ENCODE measurements at regions not wholly inside any gene's neighbourhood (a gene's known extent, or its start where the extent isn't known, plus 50 kb on each side); places are given as distances from the start of the nearest gene placed in this dataset.

- FAIRE-seq (no peak), DNase-seq (ENCODE audit: low read depth, low spot score) (no peak)
- Histone ChIP-seq H3K4me2 (ENCODE audit: insufficient read depth, low read length) (no peak overlapping the region), H3K9me1 (replicated peaks; ENCODE audit: control insufficient read depth, extremely low read depth, insufficient read depth, low read length) (no peaks in the 10 kb centered on the region), H3K36me3 (ENCODE audit: control insufficient read depth in 2 of 2, extremely low read depth in 1 of 2, insufficient read depth in 2 of 2, low read length in 2 of 2) (no peaks in the 10 kb centered on the region), H3K79me2 (ENCODE audit: control insufficient read depth, insufficient read depth, low read length) (no peaks in the 10 kb centered on the region), H3K27me3 (ENCODE audit: control insufficient read depth in 2 of 2, insufficient read depth in 2 of 2, low read length in 2 of 2) (no peaks in the 10 kb centered on the region), H4K20me1 (replicated peaks; ENCODE audit: control insufficient read depth, extremely low read depth, insufficient read depth, low read length) (no peaks in the 10 kb centered on the region), H3K4me1 (ENCODE audit: control insufficient read depth, extremely low read depth, insufficient read depth, low read length) (peaks cover 8% of the 10 kb centered on the region), H3K4me3 (replicated peaks in 1 of 3; ENCODE audit: insufficient read depth in 1 of 3, low read depth in 1 of 3, low read length in 3 of 3) (no peak overlapping the region), H3K27ac (ENCODE audit: insufficient read depth, low read depth, low read length) (no peak overlapping the region), H2AFZ (ENCODE audit: low read depth, low read length) (no peak overlapping the region), H3K9ac (replicated peaks; ENCODE audit: extremely low read depth, insufficient read depth, low read length) (no peak overlapping the region), H3K9me3 (replicated peaks; ENCODE audit: control insufficient read depth, insufficient read depth, low read length) (no peaks in the 10 kb centered on the region)
- POLR2A ChIA-PET = no interaction called here
- CTCF ChIA-PET = no interaction called here
- TF ChIP-seq FOS (IDR thresholded peaks at IDR 0.05; ENCODE audit: borderline replicate concordance, insufficient read depth, low read length) (no peak), MAX (IDR thresholded peaks at IDR 0.05; ENCODE audit: insufficient read depth, insufficient read length) (no peak), MYC (IDR thresholded peaks at IDR 0.05; ENCODE audit: low read depth, low read length) (no peak), GATA2 (IDR thresholded peaks at IDR 0.05; ENCODE audit: insufficient read depth, insufficient read length, low read depth, low read length) (peak; percentile 42), JUN (IDR thresholded peaks at IDR 0.05; ENCODE audit: borderline replicate concordance, insufficient read depth, insufficient read length, low read depth) (no peak), EZH2 (IDR thresholded peaks at IDR 0.05; ENCODE audit: borderline replicate concordance, low read depth, low read length, severe bottlenecking) (no peak), POLR2A (IDR thresholded peaks at IDR 0.05; ENCODE audit: low read depth, low read length) (no peak), POLR2AphosphoS5 (IDR thresholded peaks at IDR 0.05; ENCODE audit: insufficient read depth, low read depth, low read length) (no peak)
- dilution Hi-C loops (cut with MboI; ENCODE audit: extremely low pct_ligation_motif_present, low sequenced_read_pairs) (no loop called here), intact Hi-C loops (cut with micrococcal nuclease) (no loop called here)
- BruUV-seq (replicated peaks) = no TSS peak
Observed at GRCh38 chr9:78899006-78899405, 602.1 kb downstream of the PSAT1 start.

GRCh38 chr9:78900500-78900899 lies 603.6 kb downstream of the PSAT1 start:
- dilution Hi-C loops (cut with MboI; ENCODE audit: extremely low pct_ligation_motif_present, low sequenced_read_pairs) = no loop called here
- H3K9me1 ChIP-seq (replicated peaks; ENCODE audit: control insufficient read depth, extremely low read depth, insufficient read depth, low read length) = no peaks in the 10 kb centered on the region
- DNase-seq (ENCODE audit: low read depth, low spot score) (no peak), FAIRE-seq (no peak)
- H3K27me3 ChIP-seq (ENCODE audit: control insufficient read depth in 2 of 2, insufficient read depth in 2 of 2, low read length in 2 of 2) = no peaks in the 10 kb centered on the region
- ChIA-PET POLR2A (no interaction called here), CTCF (no interaction called here)
- no peak overlapping the region for H3K4me2 ChIP-seq (ENCODE audit: insufficient read depth, low read length)
- H4K20me1 ChIP-seq (replicated peaks; ENCODE audit: control insufficient read depth, extremely low read depth, insufficient read depth, low read length) = no peaks in the 10 kb centered on the region
- H3K9me3 ChIP-seq (replicated peaks; ENCODE audit: control insufficient read depth, insufficient read depth, low read length) = no peaks in the 10 kb centered on the region
- intact Hi-C loops (cut with micrococcal nuclease) = no loop called here
- no peaks in the 10 kb centered on the region for H3K79me2 ChIP-seq (ENCODE audit: control insufficient read depth, insufficient read depth, low read length)
- no TSS peak for BruUV-seq (replicated peaks)
- H3K36me3 ChIP-seq (ENCODE audit: control insufficient read depth in 2 of 2, extremely low read depth in 1 of 2, insufficient read depth in 2 of 2, low read length in 2 of 2) = no peaks in the 10 kb centered on the region
- TF ChIP-seq JUN (IDR thresholded peaks at IDR 0.05; ENCODE audit: borderline replicate concordance, insufficient read depth, insufficient read length, low read depth) (no peak), MYC (IDR thresholded peaks at IDR 0.05; ENCODE audit: low read depth, low read length) (no peak), POLR2A (IDR thresholded peaks at IDR 0.05; ENCODE audit: low read depth, low read length) (no peak), POLR2AphosphoS5 (IDR thresholded peaks at IDR 0.05; ENCODE audit: insufficient read depth, low read depth, low read length) (no peak)
- H2AFZ ChIP-seq (ENCODE audit: low read depth, low read length) = no peak overlapping the region
- H3K4me1 ChIP-seq (ENCODE audit: control insufficient read depth, extremely low read depth, insufficient read depth, low read length) = peaks cover 8% of the 10 kb centered on the region
- H3K4me3 ChIP-seq (replicated peaks in 1 of 3; ENCODE audit: insufficient read depth in 1 of 3, low read depth in 1 of 3, low read length in 3 of 3) = no peak overlapping the region
- no peak overlapping the region for H3K27ac ChIP-seq (ENCODE audit: insufficient read depth, low read depth, low read length)
- no peak overlapping the region for H3K9ac ChIP-seq (replicated peaks; ENCODE audit: extremely low read depth, insufficient read depth, low read length)
